ENCODE measurements at regions not wholly inside any gene's neighbourhood (a gene's known extent, or its start where the extent isn't known, plus 50 kb on each side); places are given as distances from the start of the nearest gene placed in this dataset.

DNA sequence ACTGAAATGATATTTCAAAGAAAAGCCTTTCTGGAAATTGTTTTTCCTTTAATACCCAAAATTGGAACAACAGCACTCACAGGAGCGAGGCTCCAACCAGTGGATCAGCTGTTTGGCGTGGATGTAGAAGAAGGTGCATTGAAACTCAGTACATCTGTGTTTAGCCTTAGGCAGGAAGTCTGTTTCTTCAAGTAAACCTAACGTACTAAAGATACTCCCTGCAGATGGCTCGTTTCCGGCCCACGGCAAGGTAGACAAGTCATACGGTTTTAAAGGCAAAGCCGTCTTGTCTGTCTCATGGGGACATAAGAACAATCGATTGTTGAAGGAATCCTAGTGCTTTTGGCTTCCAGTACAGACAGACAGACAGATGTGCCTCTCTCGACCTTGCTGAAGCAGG, 50.0 kb upstream of the CLCN4 start (continued):
- no peak for TF ChIP-seq ZNF24 (IDR thresholded peaks at IDR 0.05)
- no peak for TF ChIP-seq ZFP36L1 (CRISPR knock-in tag; IDR thresholded peaks at IDR 0.05)
- TF ChIP-seq, protein P1, sequence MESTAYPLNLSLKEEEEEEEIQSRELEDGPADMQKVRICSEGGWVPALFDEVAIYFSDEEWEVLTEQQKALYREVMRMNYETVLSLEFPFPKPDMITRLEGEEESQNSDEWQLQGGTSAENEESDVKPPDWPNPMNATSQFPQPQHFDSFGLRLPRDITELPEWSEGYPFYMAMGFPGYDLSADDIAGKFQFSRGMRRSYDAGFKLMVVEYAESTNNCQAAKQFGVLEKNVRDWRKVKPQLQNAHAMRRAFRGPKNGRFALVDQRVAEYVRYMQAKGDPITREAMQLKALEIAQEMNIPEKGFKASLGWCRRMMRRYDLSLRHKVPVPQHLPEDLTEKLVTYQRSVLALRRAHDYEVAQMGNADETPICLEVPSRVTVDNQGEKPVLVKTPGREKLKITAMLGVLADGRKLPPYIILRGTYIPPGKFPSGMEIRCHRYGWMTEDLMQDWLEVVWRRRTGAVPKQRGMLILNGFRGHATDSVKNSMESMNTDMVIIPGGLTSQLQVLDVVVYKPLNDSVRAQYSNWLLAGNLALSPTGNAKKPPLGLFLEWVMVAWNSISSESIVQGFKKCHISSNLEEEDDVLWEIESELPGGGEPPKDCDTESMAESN (CRISPR knock-in tag; conservative IDR thresholded peaks at IDR 0.05), result no peak
- no peak for TF ChIP-seq FOXO4 (CRISPR knock-in tag; conservative IDR thresholded peaks at IDR 0.05)
- TF ChIP-seq MLXIP (CRISPR knock-in tag; IDR thresholded peaks at IDR 0.05; ENCODE audit: borderline replicate concordance), result no peak

Small RNA genes lying in the stretch of these regions (small RNA-seq; reads per million reads assigned to genes)
- gene RF00019 (ENCODE audit: insufficient read depth in 2 of 3, insufficient read length in 3 of 3, low read depth in 2 of 3, low replicate concordance in 1 of 3), result 0 reads per million in 3 experiments
